Psoas muscle (tissue), 7 donors: ENCODE measurements at regions not wholly inside any gene's neighbourhood (a gene's known extent, or its start where the extent isn't known, plus 50 kb on each side); places are given as distances from the start of the nearest gene placed in this dataset.
"Not testable (repeated sequence)": the region's sequence is repeated elsewhere in the genome, so short reads cannot be mapped to it uniquely, and the experiment has no call there.

ENCODE experiments used
- ATAC-seq, 4 donors: fragments of 200-7000 bp; cut with Tn5 transposase; one replicate each; pipeline ENCODE4 v1.9.1; 2020; ENCODE audit warnings: moderate library complexity in 3 of 4, mild to moderate bottlenecking in 2 of 4
- DNase-seq, 2 donors: peaks; one replicate each; pipeline ENCODE4 v3.0.0-alpha.2; 2020
- H3K27ac ChIP-seq: fragments of 200-600 bp; one replicate; pipeline ENCODE4 v1.8.0; 2022
- H3K27me3 ChIP-seq, 3 donors: fragments of 200-600 bp in 1 of 3; one replicate each; pipeline versions ENCODE4 v1.6.1 to v1.8.0; 2013 to 2022; ENCODE audit warnings: low read length in 2 of 3, mild to moderate bottlenecking in 2 of 3, moderate library complexity in 1 of 3; ENCODE audit not compliant: insufficient read depth in 3 of 3
- H3K36me3 ChIP-seq, 2 donors: fragments of 200-600 bp in 1 of 2; one replicate each; pipeline versions ENCODE4 v1.6.1 to v1.8.0; 2013 to 2022; ENCODE audit warnings: low read depth in 1 of 2, mild to moderate bottlenecking in 1 of 2, moderate library complexity in 1 of 2; ENCODE audit not compliant: insufficient read depth in 1 of 2
- H3K4me1 ChIP-seq: fragments of 200-600 bp; one replicate; pipeline ENCODE4 v1.8.0; 2022
- H3K4me3 ChIP-seq: fragments of 200-600 bp; one replicate; pipeline ENCODE4 v1.8.0; 2022; ENCODE audit warnings: mild to moderate bottlenecking
- H3K9me3 ChIP-seq: fragments of 200-600 bp; one replicate; pipeline ENCODE4 v1.8.0; 2022
- CTCF ChIP-seq: fragments of 200-600 bp; IDR thresholded peaks from one replicate; pipeline ENCODE4 v1.8.0; 2022; ENCODE audit warnings: antibody characterized with exemption
- WGBS, 3 donors: extraction: QIAGEN DNeasy Blood & Tissue Kit; methylation state at CpG; one replicate each; pipeline versions ENCODE4 v1.1.6 to v1.1.7; 2013; 5-methylcytosine and 5-hydroxymethylcytosine counted together
- intact Hi-C, 2 donors: fragments of 100-400 bp; cut with DNase I; formaldehyde crosslinking; loops; one replicate each; pipeline versions ENCODE4 v1.11.0 to v1.14.2; 2022
- donor health status: healthy with polysubstance abuse.
- donor health status: DM: no; HTN: no; CAD: no; lungs with moderate emphysema.
- donor health status: Bipolar disorder and iron deficiency.
- donor health status: healthy.
- donor health status: DM: yes; HTN: yes; CAD: no.
- donor health status: DM: no; HTN: no; CAD: no.
- donor health status: DM: yes; HTN: yes; CAD: no.

- no peak for TF ChIP-seq CTCF
- DNase-seq (no peak), ATAC-seq (peak in 1 of 4 donors; percentile 38)
- Histone ChIP-seq H3K36me3 (no peaks in the 10 kb centered on the region), H3K9me3 (no peaks in the 10 kb centered on the region), H3K27ac (peak overlapping the region; percentile 5), H3K27me3 (no peaks in the 10 kb centered on the region), H3K4me1 (no peaks in the 10 kb centered on the region), H3K4me3 (no peak overlapping the region)
- WGBS, 3 donors = 42 to 44% (median 43%) methylated on average over 1 of the region's 1 CpG
- intact Hi-C loops = no loop called here
These were observed 68.8 kb upstream of the ARID1A start for GRCh38 chr1:26626994-26627393.

GRCh38 chr1:26627954-26628353 lies 67.9 kb upstream of the ARID1A start:
- Histone ChIP-seq H3K36me3 (no peaks in the 10 kb centered on the region), H3K4me3 (no peak overlapping the region), H3K27ac (no peak overlapping the region), H3K27me3 (no peaks in the 10 kb centered on the region), H3K4me1 (no peaks in the 10 kb centered on the region), H3K9me3 (no peaks in the 10 kb centered on the region)
- TF ChIP-seq CTCF = no peak
- DNase-seq = no peak
- no peak for ATAC-seq
- intact Hi-C loops = no loop called here
- WGBS, 3 donors = 77 to 88% (median 80%) methylated on average over 3 of the region's 3 CpGs

GRCh38 chr1:26630634-26631033 lies 65.2 kb upstream of the ARID1A start:
- no peak for TF ChIP-seq CTCF
- H3K27me3 ChIP-seq = no peaks in the 10 kb centered on the region
- H3K4me1 ChIP-seq = no peaks in the 10 kb centered on the region
- no peak overlapping the region for H3K27ac ChIP-seq
- no peak for DNase-seq
- no peaks in the 10 kb centered on the region for H3K9me3 ChIP-seq
- no peaks in the 10 kb centered on the region for H3K36me3 ChIP-seq
- H3K4me3 ChIP-seq = no peak overlapping the region
- intact Hi-C loops = no loop called here
- no peak for ATAC-seq
- 85 to 98% (median 88%) methylated on average over 3 of the region's 3 CpGs for WGBS, 3 donors

GRCh38 chr1:26635800-26636199 lies 60.0 kb upstream of the ARID1A start:
- H3K4me3 ChIP-seq, intact Hi-C loops: not testable (repeated sequence)
- 79 to 89% (median 88%) methylated on average over 3 of the region's 3 CpGs for WGBS, 3 donors

GRCh38 chr1:26645734-26646133 lies 50.1 kb upstream of the ARID1A start:
- no peaks in the 10 kb centered on the region for H3K27me3 ChIP-seq
- ATAC-seq (no peak), DNase-seq (no peak)
- intact Hi-C loops = no loop called here
- no peaks in the 10 kb centered on the region for H3K9me3 ChIP-seq
- H3K4me1 ChIP-seq = no peaks in the 10 kb centered on the region
- 43 to 58% (median 45%) methylated on average over 1 of the region's 1 CpG for WGBS, 3 donors
- no peak overlapping the region for H3K27ac ChIP-seq
- H3K36me3 ChIP-seq = no peaks in the 10 kb centered on the region
- H3K4me3 ChIP-seq = no peak overlapping the region
- no peak for TF ChIP-seq CTCF

More at GRCh38 chr1:26635800-26636199, 60.0 kb upstream of the ARID1A start:
- H3K36me3 ChIP-seq, H3K4me1 ChIP-seq, ATAC-seq, H3K27me3 ChIP-seq, H3K27ac ChIP-seq, DNase-seq, H3K9me3 ChIP-seq: not testable (repeated sequence)
